Jurkat, Clone E6-1 (cell line): ENCODE measurements at regions not wholly inside any gene's neighbourhood (a gene's known extent, or its start where the extent isn't known, plus 50 kb on each side); places are given as distances from the start of the nearest gene placed in this dataset.

Experiments used
- DNase-seq: peaks from one replicate; pipeline ENCODE4 v3.0.0-alpha.2; 2011; ENCODE audit warnings: low read depth, low spot score
- H3K4me3 ChIP-seq: 2 replicates; pipeline ENCODE4 v1.5.1; 2011; ENCODE audit warnings: mild to moderate bottlenecking, low read length, control low read depth, moderate library complexity

GRCh38 chr13:54901316-54901715 is 1872.7 kb downstream of the OLFM4 start:
- no peak for DNase-seq
- H3K4me3 ChIP-seq: no peak overlapping the region

DNA sequence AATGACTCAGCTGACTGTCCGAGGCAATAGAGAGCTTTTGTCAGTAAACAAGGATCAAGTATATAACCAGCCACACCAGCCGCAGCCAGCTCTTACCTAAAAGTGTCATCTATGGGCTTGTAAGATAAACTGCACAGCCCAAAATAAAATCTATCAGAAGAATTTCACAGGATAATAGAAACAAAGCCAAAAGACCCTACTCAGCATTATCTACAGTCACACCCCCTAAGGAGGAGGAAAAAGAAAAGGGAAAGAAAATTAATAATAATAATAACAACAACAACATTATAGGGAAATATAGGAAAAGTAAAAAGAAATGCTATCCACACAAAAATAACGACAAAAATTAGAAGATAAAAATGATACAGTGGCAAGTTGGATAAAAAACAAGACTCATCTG is 1883.8 kb downstream of the OLFM4 start:
- H3K4me3 ChIP-seq: no peak overlapping the region
- DNase-seq: no peak

- H3K4me3 ChIP-seq: no peak overlapping the region
These were observed 1885.1 kb downstream of the OLFM4 start for GRCh38 chr13:54913668-54914067.

GRCh38 chr13:54927538-54927937 is 1898.9 kb downstream of the OLFM4 start:
- H3K4me3 ChIP-seq: no peak overlapping the region
- DNase-seq: no peak

More at GRCh38 chr13:54913668-54914067, 1885.1 kb downstream of the OLFM4 start:
- DNase-seq: no peak

DNA sequence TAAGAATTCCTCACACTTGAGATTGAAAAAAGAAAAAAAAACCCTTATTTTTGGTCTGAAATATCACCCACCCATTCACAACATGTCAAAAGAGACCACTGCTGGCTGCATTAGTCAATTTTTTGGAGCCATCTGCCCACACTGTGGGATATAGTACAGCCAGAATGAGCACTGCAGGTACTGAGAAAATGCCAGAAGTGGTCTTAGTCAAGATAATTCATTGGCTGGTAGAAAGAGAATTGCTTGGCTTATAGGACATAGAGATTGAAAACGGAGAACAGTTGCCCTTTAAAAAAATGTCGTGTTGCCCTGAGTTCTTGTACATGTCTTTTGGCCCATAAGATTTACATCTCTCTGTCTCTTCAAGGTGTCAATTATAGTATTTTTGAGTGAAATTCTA is 1899.5 kb downstream of the OLFM4 start:
- H3K4me3 ChIP-seq: no peak overlapping the region

GRCh38 chr13:54934121-54934520 is 1905.5 kb downstream of the OLFM4 start:
- no peak overlapping the region for H3K4me3 ChIP-seq
- DNase-seq: no peak

More for the DNA sequence above, 1899.5 kb downstream of the OLFM4 start:
- no peak for DNase-seq

- no peak for DNase-seq
- no peak overlapping the region for H3K4me3 ChIP-seq
These were observed 1917.4 kb downstream of the OLFM4 start for GRCh38 chr13:54945973-54946372.

- DNase-seq: no peak
- H3K4me3 ChIP-seq: no peak overlapping the region
These were observed 1921.1 kb downstream of the OLFM4 start for GRCh38 chr13:54949735-54950134.

DNA sequence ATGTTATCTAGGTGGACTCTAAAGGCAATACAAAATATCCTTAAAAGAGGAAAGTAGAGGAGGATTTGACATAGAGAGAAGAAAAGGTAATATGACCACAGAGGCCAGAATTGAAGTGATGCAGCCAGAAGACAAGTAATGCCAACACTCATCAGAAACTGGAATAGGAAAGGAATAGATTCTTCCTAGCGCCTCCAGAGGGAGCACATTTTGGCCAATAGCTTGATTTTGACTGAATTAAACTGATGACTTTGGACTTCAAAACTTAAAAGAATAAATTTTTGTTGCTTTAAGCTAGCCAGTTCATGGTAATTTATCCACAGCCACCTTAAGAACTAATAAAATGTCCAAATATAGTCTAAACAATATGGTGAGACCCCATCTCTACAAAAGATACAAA is 1921.9 kb downstream of the OLFM4 start:
- no peak overlapping the region for H3K4me3 ChIP-seq
- no peak for DNase-seq

DNA sequence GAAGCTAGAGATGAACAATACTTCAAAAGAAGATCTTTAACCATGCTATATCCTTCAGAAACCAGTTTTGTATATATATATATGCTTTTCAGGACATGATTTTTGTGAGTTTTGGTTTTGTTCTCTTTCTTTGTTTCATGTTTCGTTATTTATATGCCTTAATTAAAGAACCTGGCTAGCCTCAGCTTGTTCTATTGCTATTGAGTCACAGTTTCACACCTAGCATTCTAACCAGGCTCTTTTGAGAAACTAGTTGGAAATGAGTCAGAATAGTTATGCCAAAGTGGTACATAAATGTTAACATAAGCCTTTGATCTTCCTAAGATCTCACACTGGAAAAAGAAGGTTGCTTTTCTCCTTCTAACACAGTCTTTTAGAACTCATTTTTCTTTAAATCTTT is 1925.2 kb downstream of the OLFM4 start:
- no peak overlapping the region for H3K4me3 ChIP-seq
- no peak for DNase-seq

DNA sequence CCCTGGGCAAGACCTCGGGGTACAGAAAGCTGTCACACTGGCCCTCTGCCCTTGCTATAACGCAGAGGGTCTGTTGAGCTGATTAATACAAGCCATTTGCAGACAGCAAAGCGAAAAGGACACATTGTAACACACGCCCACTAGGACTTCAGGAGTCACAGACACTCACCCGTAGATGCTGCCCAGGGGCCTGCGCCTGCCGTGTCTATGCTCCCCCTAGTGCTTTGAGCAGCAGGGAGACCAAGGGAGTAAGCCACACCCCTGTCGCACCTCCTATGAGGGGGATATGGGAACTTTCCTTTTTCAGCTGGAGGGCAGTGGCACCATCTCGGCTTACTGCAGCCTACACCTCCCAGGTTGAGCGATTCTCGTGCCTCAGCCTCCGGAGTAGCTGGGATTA is 1930.2 kb downstream of the OLFM4 start:
- no peak overlapping the region for H3K4me3 ChIP-seq
- DNase-seq: no peak

- no peak overlapping the region for H3K4me3 ChIP-seq
- DNase-seq: no peak
These were observed 1937.3 kb downstream of the OLFM4 start for GRCh38 chr13:54965881-54966280.

DNA sequence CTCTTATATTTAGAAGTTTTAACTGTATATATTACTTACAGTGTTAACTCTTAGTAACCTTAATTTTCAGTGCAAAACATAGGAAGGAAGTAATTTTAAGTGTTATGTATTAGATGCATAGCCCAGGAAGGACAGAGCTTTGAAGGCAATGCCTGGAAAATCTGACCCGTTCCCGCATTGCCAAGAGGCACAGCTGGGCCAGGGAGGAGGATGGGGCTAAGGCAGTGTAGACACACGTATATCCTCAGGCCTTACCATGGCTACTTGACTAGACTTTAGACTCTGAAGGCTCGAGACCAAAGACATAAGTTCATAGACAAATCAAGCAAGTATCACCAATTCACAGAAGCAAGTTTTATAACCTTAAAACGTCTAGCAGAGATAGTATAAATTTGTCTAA is 1944.2 kb downstream of the OLFM4 start:
- no peak overlapping the region for H3K4me3 ChIP-seq
- no peak for DNase-seq

- DNase-seq: no peak
- H3K4me3 ChIP-seq: no peak overlapping the region
These were observed 1947.1 kb downstream of the OLFM4 start for GRCh38 chr13:54975676-54976075.

DNA sequence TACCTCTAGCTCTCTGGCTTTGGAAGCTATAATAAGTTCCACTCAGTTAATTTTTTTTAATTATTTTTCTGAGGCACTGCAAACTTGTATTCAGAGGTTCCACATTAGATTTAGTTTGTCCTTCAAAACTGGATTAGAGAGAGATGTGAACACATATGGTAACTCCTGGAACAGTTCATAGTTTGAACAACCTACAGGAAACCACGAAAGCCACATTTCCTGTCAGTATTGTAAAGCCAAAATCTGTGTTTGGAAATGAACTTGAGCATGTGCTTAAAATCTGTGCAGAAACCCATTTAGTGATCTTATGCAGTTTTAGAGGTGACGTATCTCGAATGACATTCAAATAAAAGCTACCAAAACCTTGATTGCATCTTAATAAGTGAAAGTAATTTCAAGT is 1952.0 kb downstream of the OLFM4 start:
- H3K4me3 ChIP-seq: no peak overlapping the region
- peak; percentile 66 for DNase-seq

DNA sequence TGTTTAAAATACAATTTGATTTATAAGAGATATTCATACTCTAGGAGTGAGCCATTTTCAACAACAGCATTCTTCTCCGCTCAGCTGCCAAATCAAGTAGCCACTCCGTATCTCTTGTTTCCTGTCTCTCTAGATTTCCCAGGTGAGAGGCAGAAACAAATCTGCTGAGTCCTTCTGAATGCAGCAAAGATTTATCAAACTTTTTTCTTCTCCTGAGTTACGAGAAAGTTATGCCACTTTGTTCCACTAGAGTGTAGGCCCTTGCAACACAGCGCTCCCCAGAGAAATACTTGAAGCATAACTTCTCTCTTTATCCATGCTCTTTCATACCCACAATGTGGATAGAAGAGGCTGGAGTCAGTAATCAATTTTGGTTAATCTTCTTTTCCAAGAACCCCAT is 1960.8 kb downstream of the OLFM4 start:
- no peak overlapping the region for H3K4me3 ChIP-seq
- DNase-seq: no peak

GRCh38 chr13:54999399-54999907 is 1970.8 kb downstream of the OLFM4 start:
- no peak for DNase-seq
- no peak overlapping the region for H3K4me3 ChIP-seq

- H3K4me3 ChIP-seq: no peak overlapping the region
- no peak for DNase-seq
These were observed 1971.4 kb downstream of the OLFM4 start for GRCh38 chr13:55000043-55000442.

DNA sequence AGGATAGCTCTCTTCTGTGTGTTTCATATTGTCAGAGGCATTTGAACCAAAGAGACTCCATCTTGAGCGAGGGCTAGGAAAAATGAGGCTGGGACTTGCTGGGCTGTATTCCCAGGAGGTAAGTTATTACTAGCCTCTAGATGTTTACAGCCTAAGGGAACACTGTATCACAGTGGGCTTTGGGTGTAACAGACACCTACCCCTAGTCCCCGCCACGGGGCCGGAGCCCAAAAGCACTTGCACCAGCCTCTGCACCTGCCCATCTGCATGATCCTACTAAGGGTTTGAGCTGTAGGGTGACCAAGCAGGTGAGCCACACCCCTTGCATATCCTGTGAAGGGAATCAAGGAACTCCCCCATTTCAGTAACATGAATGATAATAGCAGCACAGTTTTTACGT is 1972.2 kb downstream of the OLFM4 start:
- no peak overlapping the region for H3K4me3 ChIP-seq
- no peak for DNase-seq

- no peak overlapping the region for H3K4me3 ChIP-seq
- DNase-seq: no peak
These were observed 1973.3 kb downstream of the OLFM4 start for GRCh38 chr13:55001881-55002280.

- H3K4me3 ChIP-seq: no peak overlapping the region
These were observed 1979.1 kb downstream of the OLFM4 start for GRCh38 chr13:55007681-55008080.

GRCh38 chr13:55013051-55013450 is 1984.4 kb downstream of the OLFM4 start:
- H3K4me3 ChIP-seq: no peak overlapping the region
- DNase-seq: no peak

More at GRCh38 chr13:55007681-55008080, 1979.1 kb downstream of the OLFM4 start:
- no peak for DNase-seq
